Upper lobe of left lung (tissue), 6 donors: ENCODE measurements at regions not wholly inside any gene's neighbourhood (a gene's known extent, or its start where the extent isn't known, plus 50 kb on each side); places are given as distances from the start of the nearest gene placed in this dataset.
"Not testable (repeated sequence)": the region's sequence is repeated elsewhere in the genome, so short reads cannot be mapped to it uniquely, and the experiment has no call there.

Experiments used
- ATAC-seq, 2 donors: fragments of 200-7000 bp; cut with Tn5 transposase; one replicate each; pipeline ENCODE4 v1.9.1; 2022; ENCODE audit warnings: mild to moderate bottlenecking in 2 of 2, moderate library complexity in 2 of 2; ENCODE audit not compliant: low FRiP score in 2 of 2
- DNase-seq, 2 donors: peaks; one replicate each; pipeline ENCODE4 v3.0.0-alpha.2; 2019 to 2020
- H3K27ac ChIP-seq, 4 donors: fragments of 200-600 bp; sonication (generic); one replicate each; pipeline ENCODE4 v1.5.1; 2016 to 2019
- H3K27me3 ChIP-seq, 4 donors: fragments of 200-600 bp; sonication (generic); one replicate each; pipeline ENCODE4 v1.5.1; 2017 to 2019
- H3K36me3 ChIP-seq, 4 donors: fragments of 200-600 bp; sonication (generic); one replicate each; pipeline ENCODE4 v1.5.1; 2016 to 2019
- H3K4me1 ChIP-seq, 4 donors: fragments of 200-600 bp; sonication (generic); one replicate each; pipeline ENCODE4 v1.5.1; 2018 to 2019
- H3K4me3 ChIP-seq, 4 donors: fragments of 200-600 bp; sonication (generic); one replicate each; pipeline ENCODE4 v1.5.1; 2017 to 2019; ENCODE audit warnings: mild to moderate bottlenecking in 2 of 4, moderate library complexity in 1 of 4
- H3K9me3 ChIP-seq, 4 donors: fragments of 200-600 bp; sonication (generic); one replicate each; pipeline ENCODE4 v1.5.1; 2018 to 2019
- WGBS, 2 donors: methylation state at CpG; one replicate each; pipeline ENCODE4 v1.1.5; 2017 to 2018; 5-methylcytosine and 5-hydroxymethylcytosine counted together
- donor health status: DM: no; HTN: no; CAD: no; lungs with moderate emphysema.
- donor health status: DM: no; HTN: yes; CAD: no; lungs with severe emphysema.

GRCh38 chr17:46460129-46460528 is 52.1 kb upstream of the LRRC37A2 start:
- not testable (repeated sequence) for H3K36me3 ChIP-seq, H3K9me3 ChIP-seq, DNase-seq, H3K27ac ChIP-seq, H3K27me3 ChIP-seq, H3K4me3 ChIP-seq, H3K4me1 ChIP-seq
- ATAC-seq = peak in 1 of 2 donors; percentile 12

- ATAC-seq, H3K27me3 ChIP-seq, H3K4me3 ChIP-seq, H3K27ac ChIP-seq, DNase-seq, H3K4me1 ChIP-seq, H3K9me3 ChIP-seq, H3K36me3 ChIP-seq: not testable (repeated sequence)
- WGBS, 2 donors = no CpG with 5 or more reads among the region's 2 CpGs
Observed at GRCh38 chr17:46455069-46455468, 57.2 kb upstream of the LRRC37A2 start.

- not testable (repeated sequence) for H3K4me1 ChIP-seq, H3K9me3 ChIP-seq, ATAC-seq, H3K36me3 ChIP-seq, H3K4me3 ChIP-seq, H3K27ac ChIP-seq, DNase-seq, H3K27me3 ChIP-seq
Observed at GRCh38 chr17:46454572-46454971, 57.7 kb upstream of the LRRC37A2 start.

GRCh38 chr17:46453077-46453476 is 59.2 kb upstream of the LRRC37A2 start:
- no CpG with 5 or more reads among the region's 4 CpGs for WGBS, 2 donors
- DNase-seq, H3K27ac ChIP-seq, H3K4me3 ChIP-seq, ATAC-seq, H3K4me1 ChIP-seq, H3K36me3 ChIP-seq, H3K9me3 ChIP-seq, H3K27me3 ChIP-seq: not testable (repeated sequence)

- H3K4me3 ChIP-seq, DNase-seq, H3K36me3 ChIP-seq, H3K27ac ChIP-seq, H3K9me3 ChIP-seq, H3K4me1 ChIP-seq, H3K27me3 ChIP-seq: not testable (repeated sequence)
- peak in 1 of 2 donors; percentile 87 for ATAC-seq
- no CpG with 5 or more reads among the region's 2 CpGs for WGBS, 2 donors
Observed at GRCh38 chr17:46445849-46446248, 66.4 kb upstream of the LRRC37A2 start.

- not testable (repeated sequence) for ATAC-seq, H3K4me1 ChIP-seq, H3K4me3 ChIP-seq, H3K27me3 ChIP-seq, DNase-seq, H3K9me3 ChIP-seq, H3K36me3 ChIP-seq, H3K27ac ChIP-seq
- WGBS, 2 donors = no CpG with 5 or more reads among the region's 1 CpG
Observed at GRCh38 chr17:46445411-46445810, 66.9 kb upstream of the LRRC37A2 start.

GRCh38 chr17:46442153-46442552 is 70.1 kb upstream of the LRRC37A2 start:
- not testable (repeated sequence) for H3K4me3 ChIP-seq, ATAC-seq, DNase-seq, H3K27me3 ChIP-seq, H3K4me1 ChIP-seq, H3K9me3 ChIP-seq, H3K27ac ChIP-seq, H3K36me3 ChIP-seq
- WGBS, 2 donors = no CpG with 5 or more reads among the region's 4 CpGs

- H3K27me3 ChIP-seq, H3K9me3 ChIP-seq, H3K36me3 ChIP-seq, ATAC-seq, H3K27ac ChIP-seq, DNase-seq, H3K4me1 ChIP-seq, H3K4me3 ChIP-seq: not testable (repeated sequence)
- no CpG with 5 or more reads among the region's 5 CpGs for WGBS, 2 donors
Observed at GRCh38 chr17:46440665-46441064, 71.6 kb upstream of the LRRC37A2 start.

GRCh38 chr17:46434450-46435062 is 73.0 kb upstream of the ARL17B start:
- WGBS, 2 donors = no CpG with 5 or more reads among the region's 7 CpGs
- not testable (repeated sequence) for H3K36me3 ChIP-seq, H3K27me3 ChIP-seq, H3K9me3 ChIP-seq, H3K27ac ChIP-seq, H3K4me1 ChIP-seq, H3K4me3 ChIP-seq, DNase-seq
- peak in 1 of 2 donors; percentile 81 for ATAC-seq

- ATAC-seq, H3K9me3 ChIP-seq, H3K36me3 ChIP-seq, H3K4me3 ChIP-seq, H3K4me1 ChIP-seq, H3K27me3 ChIP-seq, H3K27ac ChIP-seq, DNase-seq: not testable (repeated sequence)
- WGBS, 2 donors = no CpG with 5 or more reads among the region's 2 CpGs
Observed at GRCh38 chr17:46430300-46430699, 68.7 kb upstream of the ARL17B start.

GRCh38 chr17:46429675-46430074 is 68.1 kb upstream of the ARL17B start:
- not testable (repeated sequence) for DNase-seq

GRCh38 chr17:46424187-46424884 is 62.8 kb upstream of the ARL17B start:
- DNase-seq, H3K4me1 ChIP-seq, H3K4me3 ChIP-seq, H3K9me3 ChIP-seq, H3K36me3 ChIP-seq, H3K27ac ChIP-seq, H3K27me3 ChIP-seq: not testable (repeated sequence)
- WGBS, 2 donors = 11% methylated on average over 1 of the region's 2 CpGs; no CpG with 5 or more reads in 1 of the 2 donors
- peak in 1 of 2 donors; percentile 76 for ATAC-seq

More at GRCh38 chr17:46429675-46430074, 68.1 kb upstream of the ARL17B start:
- no CpG with 5 or more reads among the region's 2 CpGs for WGBS, 2 donors
- not testable (repeated sequence) for H3K4me3 ChIP-seq, H3K36me3 ChIP-seq, H3K27ac ChIP-seq, H3K9me3 ChIP-seq, H3K4me1 ChIP-seq, H3K27me3 ChIP-seq, ATAC-seq

- H3K27ac ChIP-seq, H3K4me1 ChIP-seq, H3K27me3 ChIP-seq, H3K9me3 ChIP-seq, H3K4me3 ChIP-seq, H3K36me3 ChIP-seq: not testable (repeated sequence)
- no CpG with 5 or more reads among the region's 7 CpGs for WGBS, 2 donors
- ATAC-seq (peak in 1 of 2 donors; percentile 61), DNase-seq (peak in 1 of 2 donors; percentile 10)
Observed at GRCh38 chr17:46417907-46418306, 56.3 kb upstream of the ARL17B start.

GRCh38 chr17:46417261-46417660 is 55.7 kb upstream of the ARL17B start:
- H3K4me3 ChIP-seq, H3K36me3 ChIP-seq, ATAC-seq, H3K4me1 ChIP-seq, H3K9me3 ChIP-seq, H3K27ac ChIP-seq, H3K27me3 ChIP-seq, DNase-seq: not testable (repeated sequence)
- WGBS, 2 donors = no CpG with 5 or more reads among the region's 1 CpG
